Neuron (in vitro differentiated cells): ENCODE measurements at regions not wholly inside any gene's neighbourhood (a gene's known extent, or its start where the extent isn't known, plus 50 kb on each side); places are given as distances from the start of the nearest gene placed in this dataset.

ENCODE experiments used
- H2AFZ ChIP-seq: one replicate; pipeline ENCODE4 v1.6.1; 2013; ENCODE audit warnings: low read depth, mild to moderate bottlenecking, inconsistent platforms, low read length, moderate library complexity
- H3K27me3 ChIP-seq: one replicate; pipeline ENCODE4 v1.6.1; 2013; ENCODE audit warnings: low read length; ENCODE audit not compliant: insufficient read depth
- H3K36me3 ChIP-seq: one replicate; pipeline ENCODE4 v1.6.1; 2013; ENCODE audit warnings: low read length; ENCODE audit not compliant: insufficient read depth
- H3K4me1 ChIP-seq: one replicate; pipeline ENCODE4 v1.6.1; 2013; ENCODE audit warnings: low read length; ENCODE audit not compliant: insufficient read depth
- H3K4me3 ChIP-seq: 2 replicates; pipeline ENCODE4 v1.5.1; 2013; ENCODE audit warnings: mild to moderate bottlenecking, low read length, moderate library complexity
- H3K9me3 ChIP-seq: one replicate; pipeline ENCODE4 v1.6.1; 2013; ENCODE audit warnings: low read length

DNA sequence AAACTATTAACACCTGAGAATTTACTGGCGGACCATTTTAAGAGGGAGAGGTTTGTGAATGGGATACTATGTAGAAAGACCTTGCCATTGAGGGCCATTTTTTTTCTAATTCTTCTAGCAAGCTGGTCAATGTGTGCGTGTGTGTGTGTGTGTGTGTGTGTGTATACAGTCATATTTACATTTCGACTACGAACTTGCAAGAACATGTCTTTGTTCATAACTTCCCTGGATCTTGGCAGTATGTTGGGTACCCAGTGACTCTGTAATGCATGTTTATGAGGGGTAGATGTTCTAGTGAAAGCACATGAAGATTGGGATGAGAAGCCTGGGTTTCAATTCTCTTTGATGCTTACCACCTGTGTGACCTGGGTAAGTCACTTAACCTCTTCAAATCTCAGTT lies 133.6 kb downstream of the UBE2E3 start:
- no peaks in the 10 kb centered on the region for H3K9me3 ChIP-seq
- no peaks in the 10 kb centered on the region for H3K36me3 ChIP-seq
- no peak overlapping the region for H2AFZ ChIP-seq
- no peak overlapping the region for H3K4me3 ChIP-seq
- no peaks in the 10 kb centered on the region for H3K4me1 ChIP-seq
- H3K27me3 ChIP-seq = no peaks in the 10 kb centered on the region

DNA sequence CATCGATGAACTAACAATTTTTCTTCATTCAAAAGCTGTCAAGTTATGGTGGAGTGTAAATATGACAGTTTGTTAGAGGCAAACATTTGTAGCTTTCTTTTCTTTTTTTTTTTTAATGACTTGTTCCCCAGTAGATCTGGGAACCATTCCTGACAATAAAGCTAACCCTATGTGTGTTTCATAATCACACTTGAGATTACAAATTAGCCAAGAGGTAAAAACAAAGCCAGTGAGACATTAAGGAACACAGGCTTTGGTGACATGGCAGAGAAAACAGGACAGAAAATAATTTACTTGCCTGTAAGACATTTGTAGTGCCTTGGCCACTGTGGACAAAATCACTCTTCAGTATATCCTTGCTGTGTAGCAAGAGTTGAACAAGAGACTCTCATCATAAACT lies 135.9 kb downstream of the UBE2E3 start:
- no peaks in the 10 kb centered on the region for H3K36me3 ChIP-seq
- no peak overlapping the region for H3K4me3 ChIP-seq
- no peaks in the 10 kb centered on the region for H3K27me3 ChIP-seq
- H3K4me1 ChIP-seq = no peaks in the 10 kb centered on the region
- no peaks in the 10 kb centered on the region for H3K9me3 ChIP-seq
- H2AFZ ChIP-seq = no peak overlapping the region

- no peaks in the 10 kb centered on the region for H3K9me3 ChIP-seq
- H2AFZ ChIP-seq = no peak overlapping the region
- H3K36me3 ChIP-seq = no peaks in the 10 kb centered on the region
- no peaks in the 10 kb centered on the region for H3K27me3 ChIP-seq
- H3K4me3 ChIP-seq = no peak overlapping the region
- no peaks in the 10 kb centered on the region for H3K4me1 ChIP-seq
These were observed 137.0 kb downstream of the UBE2E3 start for GRCh38 chr2:181117206-181117925.

- Histone ChIP-seq H3K4me1 (peaks cover 3% of the 10 kb centered on the region), H3K4me3 (no peak overlapping the region), H3K9me3 (no peaks in the 10 kb centered on the region), H2AFZ (no peak overlapping the region), H3K36me3 (no peaks in the 10 kb centered on the region), H3K27me3 (no peaks in the 10 kb centered on the region)
These were observed 140.2 kb downstream of the UBE2E3 start for GRCh38 chr2:181120625-181121024.

DNA sequence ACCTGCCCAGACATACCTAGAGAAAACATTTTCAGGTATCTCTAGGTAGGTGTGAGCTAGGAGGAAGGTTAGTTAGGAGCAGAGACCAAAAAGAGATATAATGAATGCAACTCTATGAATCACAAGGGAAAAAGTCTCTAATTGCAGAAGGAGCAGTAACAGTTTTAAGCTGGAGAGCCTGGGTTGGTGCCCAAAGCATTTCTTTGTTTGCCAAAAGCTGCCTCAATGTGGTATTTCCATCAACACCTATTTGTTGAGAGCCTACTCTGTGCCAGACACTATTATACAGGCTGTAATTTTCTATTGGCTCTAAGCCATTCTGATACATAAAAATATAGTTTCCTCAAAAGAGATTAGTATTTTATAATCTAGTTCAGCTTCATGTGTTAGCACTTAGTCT lies 141.6 kb downstream of the UBE2E3 start:
- no peak overlapping the region for H3K4me3 ChIP-seq
- H3K9me3 ChIP-seq = no peaks in the 10 kb centered on the region
- peaks cover 3% of the 10 kb centered on the region for H3K4me1 ChIP-seq
- no peaks in the 10 kb centered on the region for H3K27me3 ChIP-seq
- no peaks in the 10 kb centered on the region for H3K36me3 ChIP-seq
- no peak overlapping the region for H2AFZ ChIP-seq

DNA sequence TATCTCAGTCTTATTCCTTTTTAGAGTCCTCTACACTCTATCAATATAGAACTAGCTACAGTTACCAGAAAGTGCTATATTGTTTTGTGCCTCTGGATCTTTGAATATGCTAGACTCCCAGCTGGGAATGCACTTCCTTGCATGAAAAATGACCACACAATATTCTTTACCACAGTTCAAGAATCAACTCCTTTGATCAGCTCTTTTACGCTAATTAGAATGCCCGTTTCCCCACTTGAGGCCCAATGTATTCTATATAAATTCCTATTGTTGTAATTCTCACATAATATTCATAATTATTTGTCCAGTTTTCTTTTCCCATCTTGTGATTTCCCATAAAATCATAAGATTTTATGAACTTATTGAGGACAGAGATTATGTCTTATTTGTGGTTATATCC lies 142.2 kb downstream of the UBE2E3 start:
- Histone ChIP-seq H3K4me3 (no peak overlapping the region), H3K27me3 (no peaks in the 10 kb centered on the region), H2AFZ (no peak overlapping the region), H3K4me1 (peaks cover 3% of the 10 kb centered on the region), H3K9me3 (no peaks in the 10 kb centered on the region), H3K36me3 (no peaks in the 10 kb centered on the region)

- H3K36me3 ChIP-seq = no peaks in the 10 kb centered on the region
- no peaks in the 10 kb centered on the region for H3K27me3 ChIP-seq
- H2AFZ ChIP-seq = no peak overlapping the region
- H3K4me3 ChIP-seq = no peak overlapping the region
- H3K9me3 ChIP-seq = no peaks in the 10 kb centered on the region
- peaks cover 3% of the 10 kb centered on the region for H3K4me1 ChIP-seq
These were observed 143.4 kb downstream of the UBE2E3 start for GRCh38 chr2:181123798-181124231.

- peaks cover 3% of the 10 kb centered on the region for H3K4me1 ChIP-seq
- H2AFZ ChIP-seq = no peak overlapping the region
- no peak overlapping the region for H3K4me3 ChIP-seq
- H3K27me3 ChIP-seq = no peaks in the 10 kb centered on the region
- H3K9me3 ChIP-seq = no peaks in the 10 kb centered on the region
- no peaks in the 10 kb centered on the region for H3K36me3 ChIP-seq
These were observed 144.1 kb downstream of the UBE2E3 start for GRCh38 chr2:181124497-181124896.

GRCh38 chr2:181125359-181125758 lies 145.0 kb downstream of the UBE2E3 start:
- Histone ChIP-seq H2AFZ (no peak overlapping the region), H3K4me1 (peaks cover 3% of the 10 kb centered on the region), H3K4me3 (no peak overlapping the region), H3K36me3 (no peaks in the 10 kb centered on the region), H3K27me3 (no peaks in the 10 kb centered on the region), H3K9me3 (no peaks in the 10 kb centered on the region)

- Histone ChIP-seq H3K27me3 (no peaks in the 10 kb centered on the region), H2AFZ (no peak overlapping the region), H3K9me3 (no peaks in the 10 kb centered on the region), H3K36me3 (no peaks in the 10 kb centered on the region), H3K4me3 (no peak overlapping the region), H3K4me1 (peaks cover 3% of the 10 kb centered on the region)
These were observed 146.0 kb downstream of the UBE2E3 start for GRCh38 chr2:181126311-181126868.

GRCh38 chr2:181128199-181128598 lies 147.8 kb downstream of the UBE2E3 start:
- H3K4me1 ChIP-seq = peaks cover 3% of the 10 kb centered on the region
- no peak overlapping the region for H3K4me3 ChIP-seq
- H2AFZ ChIP-seq = no peak overlapping the region
- H3K36me3 ChIP-seq = no peaks in the 10 kb centered on the region
- H3K9me3 ChIP-seq = no peaks in the 10 kb centered on the region
- no peaks in the 10 kb centered on the region for H3K27me3 ChIP-seq

DNA sequence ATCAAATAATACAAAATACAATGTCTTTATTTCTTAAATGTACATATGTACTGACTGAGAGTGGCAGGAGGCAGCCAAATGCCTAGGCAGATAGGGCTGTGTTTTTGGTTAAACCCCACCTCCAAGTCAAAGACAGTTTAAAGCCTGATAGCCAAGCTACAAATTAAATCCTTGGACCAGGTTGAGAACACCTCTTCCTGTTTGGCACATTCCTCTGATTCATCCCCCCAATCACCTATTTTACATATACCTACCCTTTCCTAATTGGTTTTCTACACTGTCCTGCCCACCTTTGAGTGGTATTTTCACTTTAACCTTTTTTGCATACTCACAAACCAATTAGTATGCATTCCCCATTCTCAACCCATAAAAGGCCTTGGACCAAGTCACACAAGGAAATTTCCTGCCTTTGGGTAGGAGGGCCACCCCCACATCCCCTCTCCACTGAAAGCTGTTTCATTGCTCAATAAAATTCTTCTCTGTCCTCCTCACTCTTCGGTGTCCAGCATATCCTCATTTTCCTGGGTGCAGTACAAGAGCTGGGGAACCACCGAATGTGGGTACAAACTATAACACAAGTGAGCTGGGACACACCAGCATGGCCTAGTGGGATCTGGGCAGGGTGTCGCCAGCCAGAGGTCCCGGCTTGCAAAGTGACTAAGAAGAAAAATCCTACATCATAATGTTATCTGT lies 149.1 kb downstream of the UBE2E3 start:
- Histone ChIP-seq H3K36me3 (no peaks in the 10 kb centered on the region), H3K9me3 (no peaks in the 10 kb centered on the region), H3K27me3 (no peaks in the 10 kb centered on the region), H3K4me3 (no peak overlapping the region), H3K4me1 (no peaks in the 10 kb centered on the region), H2AFZ (no peak overlapping the region)

- no peaks in the 10 kb centered on the region for H3K36me3 ChIP-seq
- no peaks in the 10 kb centered on the region for H3K27me3 ChIP-seq
- no peak overlapping the region for H2AFZ ChIP-seq
- H3K9me3 ChIP-seq = no peaks in the 10 kb centered on the region
- H3K4me3 ChIP-seq = no peak overlapping the region
- no peaks in the 10 kb centered on the region for H3K4me1 ChIP-seq
These were observed 150.3 kb downstream of the UBE2E3 start for GRCh38 chr2:181130686-181131085.
